Astrocyte of the cerebellum (primary cell): ENCODE measurements at regions not wholly inside any gene's neighbourhood (a gene's known extent, or its start where the extent isn't known, plus 50 kb on each side); places are given as distances from the start of the nearest gene placed in this dataset.

ENCODE experiments used
- DNase-seq: peaks from one replicate; pipeline ENCODE4 v3.0.0-alpha.2; 2011; ENCODE audit warnings: low read depth
- H3K4me3 ChIP-seq: 2 replicates; pipeline ENCODE4 v1.5.1; 2011; ENCODE audit warnings: mild to moderate bottlenecking, low read depth, low read length, moderate library complexity
- in situ Hi-C: cut with HindIII; loops from 2 replicates; pipeline ENCODE4 v1.10.0; 2017; ENCODE audit warnings: low sequenced_read_pairs
- TF ChIP-seq, protein P1 (sequence below): IDR thresholded peaks from 2 replicates; pipeline ENCODE4 v1.5.1; 2012; ENCODE audit warnings: low read length, low read depth, moderate library complexity, mild to moderate bottlenecking; ENCODE audit errors: missing control alignments

DNA sequence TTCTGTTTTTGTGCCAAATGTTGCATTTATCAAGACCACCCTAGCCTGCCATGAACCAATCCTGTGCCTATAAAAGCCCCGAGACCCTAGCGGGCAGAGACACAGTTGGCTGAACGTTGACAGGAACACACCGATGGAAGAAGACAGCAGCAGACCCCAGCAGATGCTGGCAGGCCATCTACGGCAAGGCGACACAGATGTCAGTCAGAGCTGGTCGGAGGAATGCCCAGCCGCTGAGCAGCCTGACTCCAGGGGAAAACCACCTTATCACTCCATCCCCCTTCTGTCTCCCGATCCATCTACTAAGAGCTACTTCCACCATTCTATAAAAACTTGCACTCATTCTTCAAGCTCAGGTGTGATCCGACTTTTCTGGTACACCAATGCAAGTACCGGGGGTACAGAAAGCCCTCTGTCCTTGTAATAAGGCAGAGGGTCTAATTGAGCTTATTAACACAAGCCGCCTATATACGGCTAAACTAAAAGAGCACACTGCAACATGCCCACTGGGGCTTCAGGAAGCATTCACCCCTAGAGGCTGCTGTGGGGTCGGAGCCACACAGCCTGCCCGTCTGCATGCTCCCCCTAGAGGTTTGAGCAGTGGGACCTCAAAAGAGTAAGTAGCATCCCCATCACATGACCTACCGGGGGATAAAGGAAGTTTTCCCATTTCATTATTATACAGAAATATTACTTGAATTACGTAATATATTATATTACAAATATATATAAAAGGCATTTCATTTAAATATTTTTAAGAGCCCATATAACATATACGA is 1156.3 kb upstream of the B3GALT2 start:
- no peak for DNase-seq
- in situ Hi-C loops: no loop called here
- TF ChIP-seq, protein P1, sequence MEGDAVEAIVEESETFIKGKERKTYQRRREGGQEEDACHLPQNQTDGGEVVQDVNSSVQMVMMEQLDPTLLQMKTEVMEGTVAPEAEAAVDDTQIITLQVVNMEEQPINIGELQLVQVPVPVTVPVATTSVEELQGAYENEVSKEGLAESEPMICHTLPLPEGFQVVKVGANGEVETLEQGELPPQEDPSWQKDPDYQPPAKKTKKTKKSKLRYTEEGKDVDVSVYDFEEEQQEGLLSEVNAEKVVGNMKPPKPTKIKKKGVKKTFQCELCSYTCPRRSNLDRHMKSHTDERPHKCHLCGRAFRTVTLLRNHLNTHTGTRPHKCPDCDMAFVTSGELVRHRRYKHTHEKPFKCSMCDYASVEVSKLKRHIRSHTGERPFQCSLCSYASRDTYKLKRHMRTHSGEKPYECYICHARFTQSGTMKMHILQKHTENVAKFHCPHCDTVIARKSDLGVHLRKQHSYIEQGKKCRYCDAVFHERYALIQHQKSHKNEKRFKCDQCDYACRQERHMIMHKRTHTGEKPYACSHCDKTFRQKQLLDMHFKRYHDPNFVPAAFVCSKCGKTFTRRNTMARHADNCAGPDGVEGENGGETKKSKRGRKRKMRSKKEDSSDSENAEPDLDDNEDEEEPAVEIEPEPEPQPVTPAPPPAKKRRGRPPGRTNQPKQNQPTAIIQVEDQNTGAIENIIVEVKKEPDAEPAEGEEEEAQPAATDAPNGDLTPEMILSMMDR: no peak
- H3K4me3 ChIP-seq: no peak overlapping the region

DNA sequence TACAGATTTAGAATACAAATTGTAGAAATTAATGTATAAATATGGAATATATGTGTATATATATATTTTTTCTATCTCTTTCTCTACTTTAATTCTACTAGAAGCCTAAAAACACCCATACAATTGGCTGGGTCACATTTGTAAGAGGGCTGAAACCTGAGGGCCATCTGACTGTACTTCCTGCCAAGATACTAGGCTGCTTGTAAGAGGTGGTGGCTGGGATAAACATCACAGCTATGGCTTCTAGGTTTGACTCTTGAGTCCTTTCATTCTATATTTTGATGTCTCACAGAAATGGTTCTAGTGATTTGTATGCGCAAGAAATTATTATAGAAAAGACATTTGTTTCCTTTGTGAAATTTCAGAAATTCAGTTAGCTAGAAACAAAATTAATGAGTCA is 1155.2 kb upstream of the B3GALT2 start:
- no peak for DNase-seq
- TF ChIP-seq, protein P1: no peak
- H3K4me3 ChIP-seq: no peak overlapping the region
- in situ Hi-C loops: no loop called here

GRCh38 chr1:194339471-194339870 is 1153.1 kb upstream of the B3GALT2 start:
- no peak overlapping the region for H3K4me3 ChIP-seq
- in situ Hi-C loops: no loop called here
- TF ChIP-seq, protein P1: no peak
- no peak for DNase-seq

GRCh38 chr1:194338241-194338948 is 1152.0 kb upstream of the B3GALT2 start:
- H3K4me3 ChIP-seq: no peak overlapping the region
- in situ Hi-C loops: no loop called here
- no peak for DNase-seq
- TF ChIP-seq, protein P1: no peak

DNA sequence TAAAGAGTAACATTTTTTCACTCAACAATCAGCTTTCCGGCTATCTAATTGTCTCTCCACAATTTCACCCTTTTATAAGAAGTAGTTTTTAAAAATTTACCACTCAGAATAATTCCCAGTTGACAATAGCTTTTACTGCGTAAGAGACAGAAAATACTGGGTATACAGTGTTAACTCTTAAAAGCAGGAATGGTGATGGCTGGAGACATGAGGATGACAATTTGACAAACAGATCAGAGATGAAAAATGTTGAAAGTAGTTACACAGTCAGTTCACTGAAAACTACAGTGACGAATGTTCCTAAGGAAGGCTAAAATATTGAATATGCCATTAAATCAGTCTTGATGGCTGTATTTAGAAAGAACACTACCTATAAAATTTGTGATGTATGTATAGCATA is 1146.8 kb upstream of the B3GALT2 start:
- in situ Hi-C loops: no loop called here
- no peak for DNase-seq
- no peak overlapping the region for H3K4me3 ChIP-seq
- TF ChIP-seq, protein P1: no peak

- TF ChIP-seq, protein P1: no peak
- DNase-seq: no peak
- in situ Hi-C loops: no loop called here
- H3K4me3 ChIP-seq: no peak overlapping the region
Measured at GRCh38 chr1:194331758-194332157, 1145.3 kb upstream of the B3GALT2 start.
